HCT116 (cell line): ENCODE measurements at regions not wholly inside any gene's neighbourhood (a gene's known extent, or its start where the extent isn't known, plus 50 kb on each side); places are given as distances from the start of the nearest gene placed in this dataset.

Experiments
- ATAC-seq: fragments of 200-7000 bp; cut with Tn5 transposase; 2 replicates; pipeline ENCODE4 v1.9.1; 2020; ENCODE audit warnings: mild to moderate bottlenecking, moderate library complexity
- BruUV-seq: library from RNA; stranded (reverse); fragments of 400-500 nt; replicated peaks from 2 replicates; lab custom pipeline; 2021; lab: Mats Ljungman, UMichigan
- CTCF ChIA-PET: fragments of 300-600 bp; sonication (Branson Sonifier 250); formaldehyde crosslinking; loops from one replicate; lab custom pipeline; 2021; ENCODE audit warnings: antibody characterized with exemption; lab: Charles Lee
- POLR2A ChIA-PET: fragments of 300-600, 350-600 bp; sonication (Branson Sonifier 250); formaldehyde crosslinking; loops from one replicate; lab custom pipeline; 2021; ENCODE audit warnings: antibody characterized with exemption; lab: Charles Lee
- RAD21 ChIA-PET, 2 experiments: fragments of 300-600 bp; sonication (Branson Sonifier 250); formaldehyde crosslinking; loops; one replicate each; lab custom pipeline; 2023; ENCODE audit warnings: low total read pairs in 2 of 2; ENCODE audit not compliant: uncharacterized antibody in 2 of 2, unreplicated experiment in 2 of 2, low non-redundant PET in 1 of 2; lab: Charles Lee
- DNase-seq: peaks from one replicate; pipeline ENCODE4 v3.0.0-alpha.2; 2010; ENCODE audit warnings: low read depth, low spot score
- H2AFZ ChIP-seq: fragments of 200-600 bp; shearing (Covaris generic), sonication (generic); 2 replicates; pipeline ENCODE4 v1.6.1; 2017; ENCODE audit warnings: low read depth, mixed run types, mixed read lengths, antibody characterized with exemption, low read length; ENCODE audit not compliant: poor library complexity, severe bottlenecking
- H3K27ac ChIP-seq: 2 replicates; pipeline ENCODE4 v1.5.1; 2012; ENCODE audit warnings: low read depth, low read length
- H3K27me3 ChIP-seq: fragments of 200-600 bp; sonication (generic); 2 replicates; pipeline ENCODE4 v1.6.1; 2016; ENCODE audit warnings: mixed run types, low read length, mixed read lengths; ENCODE audit not compliant: insufficient read depth
- H3K36me3 ChIP-seq, 2 experiments: fragments of 200-500 bp in 1 of 2; fragments of 200-600 bp in 1 of 2; sonication (Bioruptor generic) in 1 of 2; sonication (generic) in 1 of 2; 2 replicates each; pipeline versions ENCODE4 v1.5.1 to v1.6.1; 2014 to 2016; ENCODE audit warnings: low read length in 2 of 2, inconsistent platforms in 1 of 2, mixed read lengths in 1 of 2, mixed run types in 1 of 2; ENCODE audit not compliant: insufficient read depth in 2 of 2, control insufficient read depth in 1 of 2
- H3K4me1 ChIP-seq, 2 experiments: fragments of 200-600 bp in 1 of 2; sonication (generic) in 1 of 2; 2 replicates each; pipeline versions ENCODE4 v1.5.1 to v1.6.1; 2012 to 2017; ENCODE audit warnings: low read length in 2 of 2, inconsistent platforms in 1 of 2, mild to moderate bottlenecking in 1 of 2, mixed read lengths in 1 of 2, mixed run types in 1 of 2, moderate library complexity in 1 of 2; ENCODE audit not compliant: insufficient read depth in 2 of 2, control insufficient read depth in 1 of 2
- H3K4me2 ChIP-seq: fragments of 200-600 bp; sonication (generic); 2 replicates; pipeline ENCODE4 v1.6.1; 2017; ENCODE audit warnings: mixed run types, low read length, mixed read lengths
- H3K4me3 ChIP-seq, 2 experiments: fragments of 200-600 bp in 1 of 2; sonication (generic) in 1 of 2; replicated peaks in 1 of 2; 2 replicates each; pipeline ENCODE4 v1.5.1; 2011 to 2016; ENCODE audit warnings: low read length in 2 of 2, control low read depth in 1 of 2, low read depth in 1 of 2, mild to moderate bottlenecking in 1 of 2, mixed read lengths in 1 of 2, mixed run types in 1 of 2
- H3K79me2 ChIP-seq: fragments of 200-600 bp; sonication (generic); 2 replicates; pipeline ENCODE4 v1.6.1; 2017; ENCODE audit warnings: mild to moderate bottlenecking, mixed run types, low read length, moderate library complexity, mixed read lengths; ENCODE audit not compliant: insufficient read depth
- H3K9ac ChIP-seq: fragments of 200-600 bp; sonication (generic); 2 replicates; pipeline ENCODE4 v1.6.1; 2016; ENCODE audit warnings: low read length, mixed read lengths
- H3K9me2 ChIP-seq: fragments of 200-600 bp; sonication (generic), shearing (Covaris generic); 2 replicates; pipeline ENCODE4 v1.6.1; 2017; ENCODE audit warnings: mixed run types, mild to moderate bottlenecking, moderate library complexity; ENCODE audit not compliant: insufficient read depth
- H3K9me3 ChIP-seq, 2 experiments: fragments of 200-500 bp in 1 of 2; fragments of 200-600 bp in 1 of 2; sonication (Bioruptor generic) in 1 of 2; sonication (generic) in 1 of 2; 2 replicates each; pipeline ENCODE4 v1.6.1; 2014 to 2017; ENCODE audit warnings: low read length in 2 of 2, mixed read lengths in 2 of 2, inconsistent platforms in 1 of 2, low read depth in 1 of 2, mild to moderate bottlenecking in 1 of 2, mixed run types in 1 of 2, moderate library complexity in 1 of 2; ENCODE audit not compliant: control insufficient read depth in 1 of 2, insufficient read depth in 1 of 2
- H4K20me1 ChIP-seq: fragments of 200-600 bp; sonication (generic), shearing (Covaris generic); 2 replicates; pipeline ENCODE4 v1.6.1; 2017; ENCODE audit warnings: mixed run types, mild to moderate bottlenecking, moderate library complexity; ENCODE audit not compliant: insufficient read depth
- CBX3 ChIP-seq: IDR thresholded peaks from 2 replicates; pipeline ENCODE4 v1.6.1; 2012; ENCODE audit warnings: low read depth
- EGR1 ChIP-seq: IDR thresholded peaks from 2 replicates; pipeline ENCODE4 v1.6.1; 2012; ENCODE audit warnings: low read depth
- ELF1 ChIP-seq: IDR thresholded peaks from 2 replicates; pipeline ENCODE4 v1.6.1; 2012; ENCODE audit warnings: low read depth, borderline replicate concordance
- EZH2 ChIP-seq: fragments of 200-600 bp; sonication (generic); IDR thresholded peaks from 2 replicates; pipeline ENCODE4 v1.6.1; 2017; ENCODE audit warnings: antibody characterized with exemption, mixed run types
- EZH2phosphoT487 ChIP-seq: fragments of 200-600 bp; IDR thresholded peaks from 2 replicates; pipeline ENCODE4 v1.6.1; 2018; ENCODE audit warnings: antibody characterized with exemption, borderline replicate concordance
- FOSL1 ChIP-seq: IDR thresholded peaks from 2 replicates; pipeline ENCODE4 v1.6.1; 2012; ENCODE audit warnings: low read depth
- JUND ChIP-seq: IDR thresholded peaks from 2 replicates; pipeline ENCODE4 v1.6.1; 2012
- POLR2A ChIP-seq: IDR thresholded peaks from 2 replicates; pipeline ENCODE4 v1.7.0; 2011; ENCODE audit warnings: borderline replicate concordance; ENCODE audit not compliant: insufficient read depth, insufficient read length; ENCODE audit errors: extremely low read depth
- RAD21 ChIP-seq: IDR thresholded peaks from 2 replicates; pipeline ENCODE4 v1.6.1; 2012; ENCODE audit warnings: low read depth, mild to moderate bottlenecking
- REST ChIP-seq: IDR thresholded peaks from 2 replicates; pipeline ENCODE4 v1.6.1; 2012; ENCODE audit warnings: low read depth
- SIN3A ChIP-seq: IDR thresholded peaks from 2 replicates; pipeline ENCODE4 v1.6.1; 2012; ENCODE audit warnings: low read depth
- SP1 ChIP-seq: IDR thresholded peaks from 2 replicates; pipeline ENCODE4 v1.6.1; 2012; ENCODE audit warnings: low read depth
- SRF ChIP-seq: IDR thresholded peaks from 2 replicates; pipeline ENCODE4 v1.6.1; 2012; ENCODE audit warnings: low read depth
- YY1 ChIP-seq: IDR thresholded peaks from 2 replicates; pipeline ENCODE4 v1.6.1; 2011; ENCODE audit warnings: low read length, low read depth, moderate library complexity, mild to moderate bottlenecking; ENCODE audit not compliant: insufficient replicate concordance; ENCODE audit errors: extremely low read depth
- intact Hi-C: fragments of 100-400 bp; cut with micrococcal nuclease; formaldehyde crosslinking; loops from 2 replicates; pipeline ENCODE4 v1.10.0; 2022
- TF ChIP-seq, protein P1 (sequence below): IDR thresholded peaks from 2 replicates; pipeline ENCODE4 v1.6.1; 2012
- TF ChIP-seq, protein P2 (sequence below): IDR thresholded peaks from 2 replicates; pipeline ENCODE4 v1.6.1; 2011; ENCODE audit warnings: mild to moderate bottlenecking, low read length, moderate library complexity; ENCODE audit not compliant: insufficient replicate concordance; ENCODE audit errors: extremely low read depth
- TF ChIP-seq, protein P3 (sequence below), 3 experiments: fragments of 200-600 bp in 1 of 3; sonication (generic) in 1 of 3; IDR thresholded peaks in 2 of 3; conservative IDR thresholded peaks in 1 of 3; 2 replicates each; pipeline ENCODE4 v1.5.1; 2012 to 2017; ENCODE audit warnings: low read depth in 2 of 3, low read length in 2 of 3, antibody characterized with exemption in 1 of 3, borderline replicate concordance in 1 of 3, control low read depth in 1 of 3, mild to moderate bottlenecking in 1 of 3, mixed read lengths in 1 of 3, mixed run types in 1 of 3, moderate library complexity in 1 of 3; ENCODE audit not compliant: insufficient read depth in 1 of 3
- TF ChIP-seq, protein P4 (sequence below): IDR thresholded peaks from 2 replicates; pipeline ENCODE4 v1.6.1; 2012

- ChIA-PET RAD21 (no interaction called here), CTCF (no interaction called here), POLR2A (no interaction called here)
- no peaks in the 10 kb centered on the region for H3K4me1 ChIP-seq
- ATAC-seq = no peak
- intact Hi-C loops = no loop called here
- H3K79me2 ChIP-seq = no peaks in the 10 kb centered on the region
- H3K9me2 ChIP-seq = no peaks in the 10 kb centered on the region
- no peaks in the 10 kb centered on the region for H3K27me3 ChIP-seq
- H3K4me2 ChIP-seq = no peak overlapping the region
- H3K36me3 ChIP-seq = no peaks in the 10 kb centered on the region
- no peak overlapping the region for H3K27ac ChIP-seq
- TF ChIP-seq RAD21 = no peak
- TF ChIP-seq EZH2 = no peak
- no peak for TF ChIP-seq CBX3
- no peak for TF ChIP-seq JUND
- TF ChIP-seq, protein P1, sequence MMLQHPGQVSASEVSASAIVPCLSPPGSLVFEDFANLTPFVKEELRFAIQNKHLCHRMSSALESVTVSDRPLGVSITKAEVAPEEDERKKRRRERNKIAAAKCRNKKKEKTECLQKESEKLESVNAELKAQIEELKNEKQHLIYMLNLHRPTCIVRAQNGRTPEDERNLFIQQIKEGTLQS = no peak
- no peak for TF ChIP-seq FOSL1
- TF ChIP-seq REST = no peak
- TF ChIP-seq SP1 = no peak
- TF ChIP-seq, protein P2, sequence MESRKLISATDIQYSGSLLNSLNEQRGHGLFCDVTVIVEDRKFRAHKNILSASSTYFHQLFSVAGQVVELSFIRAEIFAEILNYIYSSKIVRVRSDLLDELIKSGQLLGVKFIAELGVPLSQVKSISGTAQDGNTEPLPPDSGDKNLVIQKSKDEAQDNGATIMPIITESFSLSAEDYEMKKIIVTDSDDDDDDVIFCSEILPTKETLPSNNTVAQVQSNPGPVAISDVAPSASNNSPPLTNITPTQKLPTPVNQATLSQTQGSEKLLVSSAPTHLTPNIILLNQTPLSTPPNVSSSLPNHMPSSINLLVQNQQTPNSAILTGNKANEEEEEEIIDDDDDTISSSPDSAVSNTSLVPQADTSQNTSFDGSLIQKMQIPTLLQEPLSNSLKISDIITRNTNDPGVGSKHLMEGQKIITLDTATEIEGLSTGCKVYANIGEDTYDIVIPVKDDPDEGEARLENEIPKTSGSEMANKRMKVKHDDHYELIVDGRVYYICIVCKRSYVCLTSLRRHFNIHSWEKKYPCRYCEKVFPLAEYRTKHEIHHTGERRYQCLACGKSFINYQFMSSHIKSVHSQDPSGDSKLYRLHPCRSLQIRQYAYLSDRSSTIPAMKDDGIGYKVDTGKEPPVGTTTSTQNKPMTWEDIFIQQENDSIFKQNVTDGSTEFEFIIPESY = no peak
- TF ChIP-seq, protein P3, sequence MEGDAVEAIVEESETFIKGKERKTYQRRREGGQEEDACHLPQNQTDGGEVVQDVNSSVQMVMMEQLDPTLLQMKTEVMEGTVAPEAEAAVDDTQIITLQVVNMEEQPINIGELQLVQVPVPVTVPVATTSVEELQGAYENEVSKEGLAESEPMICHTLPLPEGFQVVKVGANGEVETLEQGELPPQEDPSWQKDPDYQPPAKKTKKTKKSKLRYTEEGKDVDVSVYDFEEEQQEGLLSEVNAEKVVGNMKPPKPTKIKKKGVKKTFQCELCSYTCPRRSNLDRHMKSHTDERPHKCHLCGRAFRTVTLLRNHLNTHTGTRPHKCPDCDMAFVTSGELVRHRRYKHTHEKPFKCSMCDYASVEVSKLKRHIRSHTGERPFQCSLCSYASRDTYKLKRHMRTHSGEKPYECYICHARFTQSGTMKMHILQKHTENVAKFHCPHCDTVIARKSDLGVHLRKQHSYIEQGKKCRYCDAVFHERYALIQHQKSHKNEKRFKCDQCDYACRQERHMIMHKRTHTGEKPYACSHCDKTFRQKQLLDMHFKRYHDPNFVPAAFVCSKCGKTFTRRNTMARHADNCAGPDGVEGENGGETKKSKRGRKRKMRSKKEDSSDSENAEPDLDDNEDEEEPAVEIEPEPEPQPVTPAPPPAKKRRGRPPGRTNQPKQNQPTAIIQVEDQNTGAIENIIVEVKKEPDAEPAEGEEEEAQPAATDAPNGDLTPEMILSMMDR (IDR thresholded peaks at IDR 0.05 in 2 of 3, conservative IDR thresholded peaks at IDR 0.05 in 1 of 3; ENCODE audit: borderline replicate concordance in 1 of 3, insufficient read depth in 1 of 3, low read depth in 2 of 3, low read length in 2 of 3) = no peak
- no peak for TF ChIP-seq EZH2phosphoT487
- TF ChIP-seq SRF = no peak
- no peak for TF ChIP-seq SIN3A
- TF ChIP-seq, protein P4, sequence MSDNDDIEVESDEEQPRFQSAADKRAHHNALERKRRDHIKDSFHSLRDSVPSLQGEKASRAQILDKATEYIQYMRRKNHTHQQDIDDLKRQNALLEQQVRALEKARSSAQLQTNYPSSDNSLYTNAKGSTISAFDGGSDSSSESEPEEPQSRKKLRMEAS = no peak
- no peak for TF ChIP-seq YY1
- no peak for TF ChIP-seq POLR2A
- no peak for TF ChIP-seq EGR1
- no peak for TF ChIP-seq ELF1
- no peaks in the 10 kb centered on the region for H4K20me1 ChIP-seq
- no TSS peak for BruUV-seq
- H2AFZ ChIP-seq = no peak overlapping the region
- H3K9ac ChIP-seq = no peak overlapping the region
- DNase-seq = no peak
- no peaks in the 10 kb centered on the region for H3K9me3 ChIP-seq
- no peak overlapping the region for H3K4me3 ChIP-seq
Measured at GRCh38 chr3:107438671-107439070, 61.4 kb downstream of the CCDC54 start.
